ENCODE measurements at regions not wholly inside any gene's neighbourhood (a gene's known extent, or its start where the extent isn't known, plus 50 kb on each side); places are given as distances from the start of the nearest gene placed in this dataset.
"Not testable (repeated sequence)": the region's sequence is repeated elsewhere in the genome, so short reads cannot be mapped to it uniquely, and the experiment has no call there.

GRCh38 chr10:80829151-80829550 is 291.4 kb downstream of the SH2D4B start:
- Histone ChIP-seq H3K27ac (ENCODE audit: low read depth, low read length) (no peak overlapping the region), H3K4me3 (ENCODE audit: low read depth in 1 of 5, low read length in 5 of 5) (no peak overlapping the region), H3K9ac (ENCODE audit: low read length in 5 of 5) (no peak overlapping the region), H3K9me3 (ENCODE audit: control insufficient read depth in 5 of 5, low read length in 5 of 5) (peaks cover 4 to 29% (median 14%) of the 10 kb centered on the region in 5 donors), H3K4me1 (ENCODE audit: control insufficient read depth in 5 of 5, insufficient read depth in 5 of 5, low read length in 5 of 5) (no peaks in the 10 kb centered on the region), H3K36me3 (ENCODE audit: control insufficient read depth in 5 of 5, insufficient read depth in 5 of 5, low read length in 5 of 5) (no peaks in the 10 kb centered on the region), H3K27me3 (ENCODE audit: control insufficient read depth in 5 of 5, insufficient read depth in 4 of 5, low read length in 5 of 5) (no peaks in the 10 kb centered on the region)

- Histone ChIP-seq H3K4me1 (ENCODE audit: control insufficient read depth in 5 of 5, insufficient read depth in 5 of 5, low read length in 5 of 5) (no peaks in the 10 kb centered on the region), H3K4me3 (ENCODE audit: low read depth in 1 of 5, low read length in 5 of 5) (no peak overlapping the region), H3K9me3 (ENCODE audit: control insufficient read depth in 5 of 5, low read length in 5 of 5) (peaks cover 4 to 31% (median 16%) of the 10 kb centered on the region in 5 donors), H3K27ac (ENCODE audit: low read depth, low read length) (no peak overlapping the region), H3K36me3 (ENCODE audit: control insufficient read depth in 5 of 5, insufficient read depth in 5 of 5, low read length in 5 of 5) (no peaks in the 10 kb centered on the region), H3K27me3 (ENCODE audit: control insufficient read depth in 5 of 5, insufficient read depth in 4 of 5, low read length in 5 of 5) (no peaks in the 10 kb centered on the region), H3K9ac (ENCODE audit: low read length in 5 of 5) (no peak overlapping the region)
These were observed 291.9 kb downstream of the SH2D4B start for GRCh38 chr10:80829562-80829961.

DNA sequence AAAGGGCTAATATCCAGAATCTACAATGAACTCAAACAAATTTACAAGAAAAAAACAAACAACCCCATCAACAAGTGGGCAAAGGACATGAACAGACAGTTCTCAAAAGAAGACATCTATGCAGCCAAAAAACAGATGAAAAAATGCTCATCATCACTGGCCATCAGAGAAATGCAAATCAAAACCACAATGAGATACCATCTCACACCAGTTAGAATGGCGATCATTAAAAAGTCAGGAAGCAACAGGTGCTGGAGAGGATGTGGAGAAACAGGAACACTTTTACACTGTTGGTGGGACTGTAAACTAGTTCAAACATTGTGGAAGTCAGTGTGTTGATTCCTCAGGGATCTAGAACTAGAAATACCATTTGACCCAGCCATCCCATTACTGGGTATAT is 295.0 kb downstream of the SH2D4B start:
- not testable (repeated sequence) for H3K9ac ChIP-seq (ENCODE audit: low read length in 5 of 5); H3K4me1 ChIP-seq (ENCODE audit: control insufficient read depth in 5 of 5, insufficient read depth in 5 of 5, low read length in 5 of 5); H3K27ac ChIP-seq (ENCODE audit: low read depth, low read length); H3K36me3 ChIP-seq (ENCODE audit: control insufficient read depth in 5 of 5, insufficient read depth in 5 of 5, low read length in 5 of 5); H3K27me3 ChIP-seq (ENCODE audit: control insufficient read depth in 5 of 5, insufficient read depth in 4 of 5, low read length in 5 of 5); H3K4me3 ChIP-seq (ENCODE audit: low read depth in 1 of 5, low read length in 5 of 5)
- H3K9me3 ChIP-seq (ENCODE audit: control insufficient read depth in 5 of 5, low read length in 5 of 5), result peaks cover 7 to 26% (median 13%) of the 10 kb centered on the region in 5 donors

- H3K4me3 ChIP-seq (ENCODE audit: low read depth in 1 of 5, low read length in 5 of 5), result no peak overlapping the region
- no peaks in the 10 kb centered on the region for H3K9me3 ChIP-seq (ENCODE audit: control insufficient read depth in 5 of 5, low read length in 5 of 5)
- peaks cover 0 to 4% (median under 1%) of the 10 kb centered on the region in 5 donors for H3K4me1 ChIP-seq (ENCODE audit: control insufficient read depth in 5 of 5, insufficient read depth in 5 of 5, low read length in 5 of 5)
- H3K27me3 ChIP-seq (ENCODE audit: control insufficient read depth in 5 of 5, insufficient read depth in 4 of 5, low read length in 5 of 5), result no peaks in the 10 kb centered on the region
- no peak overlapping the region for H3K9ac ChIP-seq (ENCODE audit: low read length in 5 of 5)
- no peaks in the 10 kb centered on the region for H3K36me3 ChIP-seq (ENCODE audit: control insufficient read depth in 5 of 5, insufficient read depth in 5 of 5, low read length in 5 of 5)
- H3K27ac ChIP-seq (ENCODE audit: low read depth, low read length), result no peak overlapping the region
These were observed 317.8 kb downstream of the SH2D4B start for GRCh38 chr10:80855348-80855971.

DNA sequence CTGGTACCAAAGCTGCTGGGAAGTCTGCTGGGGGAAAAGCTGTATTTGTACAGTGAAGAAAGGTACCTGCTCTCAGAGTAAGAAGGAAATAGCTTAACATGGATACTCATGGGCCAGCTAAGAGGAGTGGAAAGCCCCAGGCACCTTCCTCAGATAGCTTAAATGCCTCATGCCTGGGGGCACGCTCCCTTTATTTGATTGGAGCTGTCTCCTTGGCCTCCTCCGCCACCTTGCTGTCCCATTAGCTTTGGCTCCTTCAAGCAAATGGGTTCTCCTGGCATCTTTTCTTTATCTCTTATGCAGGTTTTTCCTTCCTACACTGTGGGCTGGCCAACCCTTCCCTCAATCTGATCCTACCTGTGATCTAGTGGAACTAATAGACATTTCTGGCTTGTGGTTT is 318.5 kb downstream of the SH2D4B start:
- Histone ChIP-seq H3K4me3 (ENCODE audit: low read depth in 1 of 5, low read length in 5 of 5) (no peak overlapping the region), H3K4me1 (ENCODE audit: control insufficient read depth in 5 of 5, insufficient read depth in 5 of 5, low read length in 5 of 5) (peaks cover 0 to 8% (median 5%) of the 10 kb centered on the region in 5 donors), H3K9me3 (ENCODE audit: control insufficient read depth in 5 of 5, low read length in 5 of 5) (no peaks in the 10 kb centered on the region), H3K27ac (ENCODE audit: low read depth, low read length) (no peak overlapping the region), H3K36me3 (ENCODE audit: control insufficient read depth in 5 of 5, insufficient read depth in 5 of 5, low read length in 5 of 5) (no peaks in the 10 kb centered on the region), H3K9ac (ENCODE audit: low read length in 5 of 5) (no peak overlapping the region), H3K27me3 (ENCODE audit: control insufficient read depth in 5 of 5, insufficient read depth in 4 of 5, low read length in 5 of 5) (no peaks in the 10 kb centered on the region)

DNA sequence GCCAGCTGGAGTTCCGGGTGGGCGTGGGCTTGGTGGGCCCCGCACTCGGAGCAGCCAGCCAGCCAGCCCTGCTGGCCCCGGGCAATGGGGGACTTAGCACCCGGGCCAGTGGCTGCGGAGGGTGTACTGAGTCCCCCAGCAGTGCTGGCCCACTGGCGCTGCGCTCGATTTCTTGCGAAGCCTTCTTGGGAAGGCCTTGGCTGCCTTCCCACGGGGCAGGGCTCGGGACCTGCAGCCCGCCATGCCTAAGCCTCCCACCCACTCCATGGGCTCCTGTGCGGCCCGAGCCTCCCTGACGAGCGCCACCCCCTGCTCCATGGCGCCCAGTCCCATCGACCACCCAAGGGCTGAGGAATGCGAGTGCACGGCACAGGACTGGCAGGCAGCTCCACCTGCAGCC is 321.6 kb downstream of the SH2D4B start:
- H3K4me3 ChIP-seq (ENCODE audit: low read depth in 1 of 5, low read length in 5 of 5), result not testable (repeated sequence)

GRCh38 chr10:80860719-80861118 is 323.0 kb downstream of the SH2D4B start:
- peaks cover 0 to 6% (median 5%) of the 10 kb centered on the region in 5 donors for H3K4me1 ChIP-seq (ENCODE audit: control insufficient read depth in 5 of 5, insufficient read depth in 5 of 5, low read length in 5 of 5)
- H3K27me3 ChIP-seq (ENCODE audit: control insufficient read depth in 5 of 5, insufficient read depth in 4 of 5, low read length in 5 of 5), result no peaks in the 10 kb centered on the region
- no peaks in the 10 kb centered on the region for H3K9me3 ChIP-seq (ENCODE audit: control insufficient read depth in 5 of 5, low read length in 5 of 5)
- no peak overlapping the region for H3K27ac ChIP-seq (ENCODE audit: low read depth, low read length)
- no peak overlapping the region for H3K4me3 ChIP-seq (ENCODE audit: low read depth in 1 of 5, low read length in 5 of 5)
- no peak overlapping the region for H3K9ac ChIP-seq (ENCODE audit: low read length in 5 of 5)
- H3K36me3 ChIP-seq (ENCODE audit: control insufficient read depth in 5 of 5, insufficient read depth in 5 of 5, low read length in 5 of 5), result no peaks in the 10 kb centered on the region

More for the DNA sequence above, 321.6 kb downstream of the SH2D4B start:
- not testable (repeated sequence) for H3K36me3 ChIP-seq (ENCODE audit: control insufficient read depth in 5 of 5, insufficient read depth in 5 of 5, low read length in 5 of 5); H3K27me3 ChIP-seq (ENCODE audit: control insufficient read depth in 5 of 5, insufficient read depth in 4 of 5, low read length in 5 of 5); H3K27ac ChIP-seq (ENCODE audit: low read depth, low read length); H3K9ac ChIP-seq (ENCODE audit: low read length in 5 of 5); H3K9me3 ChIP-seq (ENCODE audit: control insufficient read depth in 5 of 5, low read length in 5 of 5); H3K4me1 ChIP-seq (ENCODE audit: control insufficient read depth in 5 of 5, insufficient read depth in 5 of 5, low read length in 5 of 5)

GRCh38 chr10:80861882-80862281 is 324.2 kb downstream of the SH2D4B start:
- Histone ChIP-seq H3K27me3 (ENCODE audit: control insufficient read depth in 5 of 5, insufficient read depth in 4 of 5, low read length in 5 of 5) (no peaks in the 10 kb centered on the region), H3K4me3 (ENCODE audit: low read depth in 1 of 5, low read length in 5 of 5) (no peak overlapping the region), H3K9me3 (ENCODE audit: control insufficient read depth in 5 of 5, low read length in 5 of 5) (no peaks in the 10 kb centered on the region), H3K36me3 (ENCODE audit: control insufficient read depth in 5 of 5, insufficient read depth in 5 of 5, low read length in 5 of 5) (no peaks in the 10 kb centered on the region), H3K27ac (ENCODE audit: low read depth, low read length) (no peak overlapping the region), H3K9ac (ENCODE audit: low read length in 5 of 5) (no peak overlapping the region), H3K4me1 (ENCODE audit: control insufficient read depth in 5 of 5, insufficient read depth in 5 of 5, low read length in 5 of 5) (peaks cover 0 to 6% (median 5%) of the 10 kb centered on the region in 5 donors)

DNA sequence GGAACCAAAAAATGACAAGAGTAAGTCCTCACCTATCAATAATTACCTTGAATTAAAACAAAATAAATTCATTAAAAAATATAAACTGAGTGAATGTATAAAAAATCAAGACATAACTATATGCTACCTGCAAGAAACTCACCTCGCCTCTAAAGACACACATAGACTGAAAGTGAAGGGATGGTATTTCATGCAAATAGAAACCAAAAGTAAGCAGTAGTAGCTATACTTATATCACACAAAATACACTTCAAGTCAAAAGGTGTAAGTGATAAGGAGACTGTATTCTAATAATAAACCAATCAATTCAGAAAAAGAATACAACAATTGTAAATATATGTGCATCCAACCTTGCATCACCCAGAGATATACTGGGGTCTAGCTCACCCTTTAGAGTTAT is 332.6 kb downstream of the SH2D4B start:
- Histone ChIP-seq H3K4me1 (ENCODE audit: control insufficient read depth in 5 of 5, insufficient read depth in 5 of 5, low read length in 5 of 5) (no peaks in the 10 kb centered on the region), H3K27ac (ENCODE audit: low read depth, low read length) (no peak overlapping the region), H3K36me3 (ENCODE audit: control insufficient read depth in 5 of 5, insufficient read depth in 5 of 5, low read length in 5 of 5) (no peaks in the 10 kb centered on the region), H3K27me3 (ENCODE audit: control insufficient read depth in 5 of 5, insufficient read depth in 4 of 5, low read length in 5 of 5) (no peaks in the 10 kb centered on the region), H3K9ac (ENCODE audit: low read length in 5 of 5) (no peak overlapping the region), H3K9me3 (ENCODE audit: control insufficient read depth in 5 of 5, low read length in 5 of 5) (peaks cover 0 to 15% (median 5%) of the 10 kb centered on the region in 5 donors), H3K4me3 (ENCODE audit: low read depth in 1 of 5, low read length in 5 of 5) (no peak overlapping the region)

DNA sequence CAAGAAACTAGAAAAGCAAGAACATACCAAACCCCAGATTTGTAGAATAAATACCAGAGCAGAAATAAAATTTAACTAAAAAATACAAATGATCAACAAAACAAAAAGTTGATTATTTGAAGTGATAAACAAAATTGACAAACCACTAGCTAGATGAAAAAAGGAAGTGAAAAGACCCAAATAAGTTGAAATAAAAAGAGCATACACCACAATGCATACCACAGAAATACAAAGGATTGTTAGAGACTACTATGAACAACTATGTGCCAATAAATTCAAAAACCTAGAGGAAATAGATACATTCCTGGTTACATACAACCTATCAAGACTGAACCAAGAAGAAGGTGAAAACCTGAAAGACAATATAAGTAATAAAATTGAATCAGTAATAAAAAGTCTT is 333.4 kb downstream of the SH2D4B start:
- H3K4me3 ChIP-seq (ENCODE audit: low read depth in 1 of 5, low read length in 5 of 5), result no peak overlapping the region
- H3K36me3 ChIP-seq (ENCODE audit: control insufficient read depth in 5 of 5, insufficient read depth in 5 of 5, low read length in 5 of 5), result no peaks in the 10 kb centered on the region
- H3K27me3 ChIP-seq (ENCODE audit: control insufficient read depth in 5 of 5, insufficient read depth in 4 of 5, low read length in 5 of 5), result no peaks in the 10 kb centered on the region

More for the DNA sequence above, 333.4 kb downstream of the SH2D4B start:
- Histone ChIP-seq H3K9ac (ENCODE audit: low read length in 5 of 5) (no peak overlapping the region), H3K4me1 (ENCODE audit: control insufficient read depth in 5 of 5, insufficient read depth in 5 of 5, low read length in 5 of 5) (no peaks in the 10 kb centered on the region), H3K9me3 (ENCODE audit: control insufficient read depth in 5 of 5, low read length in 5 of 5) (peaks cover 0 to 15% (median 5%) of the 10 kb centered on the region in 5 donors), H3K27ac (ENCODE audit: low read depth, low read length) (no peak overlapping the region)

Data from subcutaneous abdominal adipose tissue (tissue), 5 donors.